Activated CD4-positive, CD25-positive, alpha-beta regulatory T cell (primary cell): ENCODE measurements at regions not wholly inside any gene's neighbourhood (a gene's known extent, or its start where the extent isn't known, plus 50 kb on each side); places are given as distances from the start of the nearest gene placed in this dataset.

Experiments used
- DNase-seq, 4 experiments: peaks; one replicate each; lab custom pipeline; 2025; lab: John Stamatoyannopoulos, UW

GRCh38 chr19:31979362-31979761 is 366.0 kb upstream of the ZNF507 start:
- no peak for DNase-seq

- DNase-seq = no peak
Observed at GRCh38 chr19:31979949-31980670, 365.3 kb upstream of the ZNF507 start.

GRCh38 chr19:31980796-31981195 is 364.6 kb upstream of the ZNF507 start:
- no peak for DNase-seq

GRCh38 chr19:31981545-31981944 is 363.9 kb upstream of the ZNF507 start:
- no peak for DNase-seq

- no peak for DNase-seq
Observed at GRCh38 chr19:31983647-31984046, 361.8 kb upstream of the ZNF507 start.

- DNase-seq = no peak
Observed at GRCh38 chr19:31985001-31985605, 360.3 kb upstream of the ZNF507 start.

GRCh38 chr19:31986951-31987350 is 358.5 kb upstream of the ZNF507 start:
- DNase-seq = no peak

- no peak for DNase-seq
Observed at GRCh38 chr19:31988256-31988655, 357.2 kb upstream of the ZNF507 start.

- no peak for DNase-seq
Observed at GRCh38 chr19:31991984-31992655, 353.3 kb upstream of the ZNF507 start.

GRCh38 chr19:31992750-31993149 is 352.7 kb upstream of the ZNF507 start:
- no peak for DNase-seq

GRCh38 chr19:31995546-31995945 is 349.9 kb upstream of the ZNF507 start:
- no peak for DNase-seq

- DNase-seq = no peak
Observed at GRCh38 chr19:32010071-32010470, 335.3 kb upstream of the ZNF507 start.

- DNase-seq = no peak
Observed at GRCh38 chr19:32012206-32012605, 333.2 kb upstream of the ZNF507 start.

GRCh38 chr19:32012886-32013631 is 332.4 kb upstream of the ZNF507 start:
- DNase-seq = no peak

- no peak for DNase-seq
Observed at GRCh38 chr19:32017176-32017953, 328.0 kb upstream of the ZNF507 start.

- DNase-seq = no peak
Observed at GRCh38 chr19:32018014-32018413, 327.4 kb upstream of the ZNF507 start.

GRCh38 chr19:32020538-32020937 is 324.9 kb upstream of the ZNF507 start:
- DNase-seq = no peak

- no peak for DNase-seq
Observed at GRCh38 chr19:32022044-32022640, 323.3 kb upstream of the ZNF507 start.

GRCh38 chr19:32022731-32023563 is 322.5 kb upstream of the ZNF507 start:
- no peak for DNase-seq

GRCh38 chr19:32023564-32023832 is 321.9 kb upstream of the ZNF507 start:
- DNase-seq = no peak

GRCh38 chr19:32029235-32029634 is 316.2 kb upstream of the ZNF507 start:
- no peak for DNase-seq
